Smooth muscle cell (in vitro differentiated cells): ENCODE measurements at regions not wholly inside any gene's neighbourhood (a gene's known extent, or its start where the extent isn't known, plus 50 kb on each side); places are given as distances from the start of the nearest gene placed in this dataset.
A peak's percentile ranks its signal among the peaks of the same experiment; 100 is the strongest.

ENCODE experiments used
- DNase-seq: peaks from one replicate; lab custom pipeline; 2025; ENCODE audit not compliant: unreplicated experiment; lab: John Stamatoyannopoulos, UW
- H2AFZ ChIP-seq: fragments of 200-600 bp; sonication (generic); 2 replicates; pipeline ENCODE4 v1.6.0; 2016; ENCODE audit warnings: antibody characterized with exemption, low read depth, mild to moderate bottlenecking
- H3F3A ChIP-seq: fragments of 200-600 bp; sonication (generic); 2 replicates; pipeline ENCODE4 v1.6.0; 2017; ENCODE audit warnings: antibody characterized with exemption, low read depth
- H3K27ac ChIP-seq: fragments of 200-600 bp; sonication (generic); 2 replicates; pipeline ENCODE4 v1.5.1; 2016; ENCODE audit warnings: low read depth, mild to moderate bottlenecking
- H3K27me3 ChIP-seq: fragments of 200-600 bp; sonication (generic); 2 replicates; pipeline ENCODE4 v1.6.1; 2016; ENCODE audit warnings: low read depth, mild to moderate bottlenecking
- H3K36me3 ChIP-seq: fragments of 200-600 bp; sonication (generic); 2 replicates; pipeline ENCODE4 v1.5.1; 2016; ENCODE audit warnings: low read depth
- H3K4me1 ChIP-seq: fragments of 200-600 bp; sonication (generic); 2 replicates; pipeline ENCODE4 v1.5.1; 2016; ENCODE audit warnings: low read depth
- H3K4me2 ChIP-seq: fragments of 200-600 bp; sonication (generic); 2 replicates; pipeline ENCODE4 v1.6.0; 2016; ENCODE audit warnings: mild to moderate bottlenecking
- H3K4me3 ChIP-seq: fragments of 200-600 bp; sonication (generic); 2 replicates; pipeline ENCODE4 v1.5.1; 2016; ENCODE audit warnings: mild to moderate bottlenecking
- H3K79me2 ChIP-seq: fragments of 200-600 bp; sonication (generic); 2 replicates; pipeline ENCODE4 v1.6.0; 2016; ENCODE audit warnings: low read depth, mild to moderate bottlenecking
- H3K9ac ChIP-seq: fragments of 200-600 bp; sonication (generic); 2 replicates; pipeline ENCODE4 v1.6.0; 2016; ENCODE audit warnings: low read depth
- H3K9me3 ChIP-seq: fragments of 200-600 bp; sonication (generic); replicated peaks from 2 replicates; pipeline ENCODE4 v1.5.1; 2016; ENCODE audit warnings: low read depth
- H4K20me1 ChIP-seq: fragments of 200-600 bp; sonication (generic); 2 replicates; pipeline ENCODE4 v1.6.0; 2016; ENCODE audit warnings: low read depth
- CTCF ChIP-seq: fragments of 200-600 bp; sonication (generic); IDR thresholded peaks from 2 replicates; pipeline ENCODE4 v1.5.1; 2017; ENCODE audit warnings: borderline replicate concordance, mild to moderate bottlenecking, antibody characterized with exemption; ENCODE audit not compliant: insufficient read depth, poor library complexity, severe bottlenecking
- WGBS: methylation state at CpG from one replicate; pipeline ENCODE4 v1.1.7; 2016; ENCODE audit warnings: low lambda C conversion rate; 5-methylcytosine and 5-hydroxymethylcytosine counted together

DNA sequence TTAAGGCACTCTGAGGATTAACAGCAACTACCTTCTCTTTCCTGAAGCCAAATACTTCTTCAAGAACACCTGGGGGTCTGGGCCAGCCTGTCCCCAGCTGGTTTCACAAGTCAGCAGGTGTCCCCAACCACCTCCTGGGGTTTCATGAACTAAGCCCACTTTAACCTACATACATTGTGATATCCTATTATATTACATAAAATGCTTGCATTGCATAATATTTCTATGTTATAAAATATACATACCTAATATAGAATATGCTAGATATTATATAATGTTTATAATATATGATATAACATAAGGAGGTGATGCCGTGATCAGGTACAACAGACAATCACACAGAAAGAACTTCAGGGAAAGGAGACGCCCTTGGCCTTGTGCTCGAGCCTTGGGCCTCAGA, 367.6 kb downstream of the C16orf95 start:
- H2AFZ ChIP-seq = no peak overlapping the region
- WGBS = 97% methylated on average over 3 of the region's 3 CpGs

DNA sequence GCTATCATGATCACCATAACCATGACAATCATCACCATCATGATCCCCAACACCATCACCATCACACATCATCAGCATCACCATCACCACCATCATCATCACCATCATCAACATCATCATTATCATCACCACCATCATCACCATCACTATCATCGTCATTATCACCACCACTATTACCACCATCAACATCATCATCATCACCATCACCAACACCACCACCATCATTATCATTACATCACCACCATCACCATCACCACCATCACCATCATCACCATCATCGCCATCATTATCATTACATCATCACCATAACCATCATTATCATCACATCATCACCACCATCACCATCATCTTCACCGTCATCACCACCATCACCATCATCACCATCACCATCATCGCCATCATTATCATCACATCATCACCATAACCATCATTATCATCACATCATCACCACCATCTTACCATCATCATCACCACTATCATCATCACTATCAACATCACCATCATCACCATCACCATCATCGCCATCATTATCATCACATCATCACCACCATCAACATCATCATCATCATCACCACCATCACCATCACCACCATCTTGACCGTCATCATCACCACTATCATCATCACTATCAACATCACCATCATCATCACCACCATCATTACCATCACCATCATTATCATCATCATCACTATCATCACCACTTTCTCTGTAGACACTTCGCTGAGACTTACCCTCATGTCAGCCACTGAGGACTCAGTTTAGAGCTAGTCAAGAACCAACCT, 366.0 kb downstream of the C16orf95 start:
- Histone ChIP-seq H3K27me3 (no peaks in the 10 kb centered on the region), H3K36me3 (no peaks in the 10 kb centered on the region), H3K27ac (peak overlapping the region; percentile 92), H3F3A (no peaks in the 10 kb centered on the region), H3K4me2 (no peak overlapping the region), H3K4me1 (peaks cover 6% of the 10 kb centered on the region), H2AFZ (no peak overlapping the region), H3K4me3 (no peak overlapping the region), H3K9ac (no peak overlapping the region), H3K79me2 (no peaks in the 10 kb centered on the region), H3K9me3 (no peaks in the 10 kb centered on the region), H4K20me1 (no peaks in the 10 kb centered on the region)
- no peak for TF ChIP-seq CTCF
- WGBS = 95% methylated on average over 7 of the region's 7 CpGs
- DNase-seq = no peak

More for the DNA sequence above, 367.6 kb downstream of the C16orf95 start:
- no peak overlapping the region for H3K4me3 ChIP-seq
- no peaks in the 10 kb centered on the region for H3K79me2 ChIP-seq
- H3K4me1 ChIP-seq = peaks cover 10% of the 10 kb centered on the region
- H3F3A ChIP-seq = no peaks in the 10 kb centered on the region
- no peak overlapping the region for H3K27ac ChIP-seq
- no peaks in the 10 kb centered on the region for H3K27me3 ChIP-seq
- H3K9me3 ChIP-seq = no peaks in the 10 kb centered on the region
- no peak for DNase-seq
- no peaks in the 10 kb centered on the region for H3K36me3 ChIP-seq
- no peaks in the 10 kb centered on the region for H4K20me1 ChIP-seq
- no peak overlapping the region for H3K4me2 ChIP-seq
- TF ChIP-seq CTCF = no peak
- H3K9ac ChIP-seq = no peak overlapping the region

GRCh38 chr16:86951831-86952598, 365.2 kb downstream of the C16orf95 start:
- DNase-seq = no peak
- H2AFZ ChIP-seq = no peak overlapping the region
- WGBS = 22% methylated on average over 13 of the region's 13 CpGs

More at GRCh38 chr16:86951831-86952598, 365.2 kb downstream of the C16orf95 start:
- H3K9me3 ChIP-seq = no peaks in the 10 kb centered on the region
- H3K27ac ChIP-seq = peak overlapping the region; percentile 92
- H3F3A ChIP-seq = no peaks in the 10 kb centered on the region
- H3K4me3 ChIP-seq = no peak overlapping the region
- no peaks in the 10 kb centered on the region for H4K20me1 ChIP-seq
- no peaks in the 10 kb centered on the region for H3K4me1 ChIP-seq
- H3K79me2 ChIP-seq = no peaks in the 10 kb centered on the region
- H3K9ac ChIP-seq = peak overlapping the region; percentile 54
- no peaks in the 10 kb centered on the region for H3K36me3 ChIP-seq
- TF ChIP-seq CTCF = no peak
- H3K27me3 ChIP-seq = no peaks in the 10 kb centered on the region
- peak overlapping the region; percentile 53 for H3K4me2 ChIP-seq
